HEK293 (cell line): ENCODE measurements at regions not wholly inside any gene's neighbourhood (a gene's known extent, or its start where the extent isn't known, plus 50 kb on each side); places are given as distances from the start of the nearest gene placed in this dataset.

Experiments
- BCL6B ChIP-seq: fragments of 450-650 bp; formaldehyde crosslinking; IDR thresholded peaks from 2 replicates; pipeline ENCODE4 v1.5.1; 2017; ENCODE audit warnings: missing biosample characterization, missing genetic modification characterization
- YY1 ChIP-seq: fragments of 450-650 bp; formaldehyde crosslinking; IDR thresholded peaks from 2 replicates; pipeline ENCODE4 v1.5.1; 2018; ENCODE audit warnings: missing biosample characterization, missing genetic modification characterization
- ZNF138 ChIP-seq: fragments of 450-650 bp; formaldehyde crosslinking; IDR thresholded peaks from 2 replicates; pipeline ENCODE4 v1.5.1; 2016; ENCODE audit warnings: missing biosample characterization, missing genetic modification characterization, borderline replicate concordance
- ZNF394 ChIP-seq: fragments of 450-650 bp; formaldehyde crosslinking; IDR thresholded peaks from 2 replicates; pipeline ENCODE4 v1.5.1; 2016; ENCODE audit warnings: missing biosample characterization, missing genetic modification characterization, mild to moderate bottlenecking, moderate library complexity, borderline replicate concordance
- ZNF514 ChIP-seq: fragments of 450-650 bp; formaldehyde crosslinking; IDR thresholded peaks from 2 replicates; pipeline ENCODE4 v1.5.1; 2016; ENCODE audit warnings: missing biosample characterization, missing genetic modification characterization
- ZNF555 ChIP-seq: fragments of 450-650 bp; formaldehyde crosslinking; conservative IDR thresholded peaks from 2 replicates; pipeline ENCODE4 v1.5.1; 2017; ENCODE audit warnings: missing biosample characterization, mild to moderate bottlenecking, missing genetic modification characterization, inconsistent platforms
- ZNF777 ChIP-seq: fragments of 450-650 bp; formaldehyde crosslinking; IDR thresholded peaks from 2 replicates; pipeline ENCODE4 v1.5.1; 2017; ENCODE audit warnings: missing biosample characterization, missing genetic modification characterization, borderline replicate concordance
- ZXDB ChIP-seq: fragments of 450-650 bp; formaldehyde crosslinking; IDR thresholded peaks from 2 replicates; pipeline ENCODE4 v1.5.1; 2016; ENCODE audit warnings: missing biosample characterization, missing genetic modification characterization
- TF ChIP-seq, protein P1 (sequence below): fragments of 450-650 bp; formaldehyde crosslinking; IDR thresholded peaks from 2 replicates; pipeline ENCODE4 v1.5.1; 2016; ENCODE audit warnings: missing biosample characterization, missing genetic modification characterization
- TF ChIP-seq, protein P2 (sequence below): fragments of 450-650 bp; formaldehyde crosslinking; IDR thresholded peaks from 2 replicates; pipeline ENCODE4 v1.5.1; 2017; ENCODE audit warnings: missing biosample characterization, missing genetic modification characterization

DNA sequence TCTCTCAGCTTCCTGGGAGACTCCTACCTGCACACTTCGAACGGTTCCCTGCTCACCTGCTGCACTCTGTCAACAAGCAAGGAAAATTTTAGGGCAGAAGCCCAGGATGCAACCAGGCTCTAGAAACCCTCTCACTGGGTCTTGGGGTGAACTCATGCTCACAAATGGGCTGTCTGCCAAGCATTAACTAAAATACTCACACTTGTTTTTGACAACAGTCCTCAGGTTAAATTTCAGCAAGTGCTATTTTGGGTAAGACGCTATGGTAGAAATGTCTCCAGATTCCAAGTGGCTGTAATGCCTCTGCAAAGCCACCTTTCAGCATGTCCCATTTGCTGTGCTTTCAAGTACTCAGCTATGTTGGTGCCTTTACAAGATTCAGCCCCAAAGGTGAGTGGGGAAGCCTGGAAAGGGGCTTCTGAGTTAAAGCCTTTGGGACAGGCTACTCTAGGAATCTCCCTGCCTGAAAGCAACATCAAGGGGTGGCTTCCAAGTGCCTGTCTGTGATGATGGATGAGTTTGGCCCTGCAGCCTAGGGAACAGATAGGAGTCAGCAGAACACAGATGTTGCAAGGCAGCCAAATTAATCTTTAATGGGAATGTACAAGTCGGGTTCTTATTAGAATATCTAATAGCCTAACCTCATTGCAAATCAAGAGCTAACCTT is 211.9 kb upstream of the SPAG17 start:
- TF ChIP-seq ZNF555 (tag by site-specific recombination), result no peak
- TF ChIP-seq, protein P1, sequence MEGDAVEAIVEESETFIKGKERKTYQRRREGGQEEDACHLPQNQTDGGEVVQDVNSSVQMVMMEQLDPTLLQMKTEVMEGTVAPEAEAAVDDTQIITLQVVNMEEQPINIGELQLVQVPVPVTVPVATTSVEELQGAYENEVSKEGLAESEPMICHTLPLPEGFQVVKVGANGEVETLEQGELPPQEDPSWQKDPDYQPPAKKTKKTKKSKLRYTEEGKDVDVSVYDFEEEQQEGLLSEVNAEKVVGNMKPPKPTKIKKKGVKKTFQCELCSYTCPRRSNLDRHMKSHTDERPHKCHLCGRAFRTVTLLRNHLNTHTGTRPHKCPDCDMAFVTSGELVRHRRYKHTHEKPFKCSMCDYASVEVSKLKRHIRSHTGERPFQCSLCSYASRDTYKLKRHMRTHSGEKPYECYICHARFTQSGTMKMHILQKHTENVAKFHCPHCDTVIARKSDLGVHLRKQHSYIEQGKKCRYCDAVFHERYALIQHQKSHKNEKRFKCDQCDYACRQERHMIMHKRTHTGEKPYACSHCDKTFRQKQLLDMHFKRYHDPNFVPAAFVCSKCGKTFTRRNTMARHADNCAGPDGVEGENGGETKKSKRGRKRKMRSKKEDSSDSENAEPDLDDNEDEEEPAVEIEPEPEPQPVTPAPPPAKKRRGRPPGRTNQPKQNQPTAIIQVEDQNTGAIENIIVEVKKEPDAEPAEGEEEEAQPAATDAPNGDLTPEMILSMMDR (tag by site-specific recombination), result no peak
- TF ChIP-seq ZNF514 (tag by site-specific recombination), result no peak
- TF ChIP-seq ZNF138 (tag by site-specific recombination), result no peak
- TF ChIP-seq ZNF394, result no peak
- no peak for TF ChIP-seq ZNF777
- no peak for TF ChIP-seq BCL6B (tag by site-specific recombination)
- TF ChIP-seq ZXDB (tag by site-specific recombination), result no peak
- no peak for TF ChIP-seq YY1 (tag by site-specific recombination)
- TF ChIP-seq, protein P2, sequence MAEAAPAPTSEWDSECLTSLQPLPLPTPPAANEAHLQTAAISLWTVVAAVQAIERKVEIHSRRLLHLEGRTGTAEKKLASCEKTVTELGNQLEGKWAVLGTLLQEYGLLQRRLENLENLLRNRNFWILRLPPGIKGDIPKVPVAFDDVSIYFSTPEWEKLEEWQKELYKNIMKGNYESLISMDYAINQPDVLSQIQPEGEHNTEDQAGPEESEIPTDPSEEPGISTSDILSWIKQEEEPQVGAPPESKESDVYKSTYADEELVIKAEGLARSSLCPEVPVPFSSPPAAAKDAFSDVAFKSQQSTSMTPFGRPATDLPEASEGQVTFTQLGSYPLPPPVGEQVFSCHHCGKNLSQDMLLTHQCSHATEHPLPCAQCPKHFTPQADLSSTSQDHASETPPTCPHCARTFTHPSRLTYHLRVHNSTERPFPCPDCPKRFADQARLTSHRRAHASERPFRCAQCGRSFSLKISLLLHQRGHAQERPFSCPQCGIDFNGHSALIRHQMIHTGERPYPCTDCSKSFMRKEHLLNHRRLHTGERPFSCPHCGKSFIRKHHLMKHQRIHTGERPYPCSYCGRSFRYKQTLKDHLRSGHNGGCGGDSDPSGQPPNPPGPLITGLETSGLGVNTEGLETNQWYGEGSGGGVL (tag by site-specific recombination), result no peak
